CD14-positive monocyte (primary cell): ENCODE measurements at regions not wholly inside any gene's neighbourhood (a gene's known extent, or its start where the extent isn't known, plus 50 kb on each side); places are given as distances from the start of the nearest gene placed in this dataset.

Experiments used
- DNase-seq, 3 donors: peaks; one replicate each; pipeline ENCODE4 v3.0.0-alpha.2; 2011 to 2022
- H2AFZ ChIP-seq: 2 replicates; pipeline ENCODE4 v1.6.0; 2012; ENCODE audit warnings: mild to moderate bottlenecking, low read depth, low read length, inconsistent platforms; ENCODE audit not compliant: insufficient read depth, poor library complexity, severe bottlenecking
- H3K27ac ChIP-seq, 2 donors: 1 replicate in 1 of 2; 2 replicates in 1 of 2; pipeline ENCODE4 v1.5.1; 2012 to 2013; ENCODE audit warnings: low read length in 2 of 2, control low read depth in 1 of 2, inconsistent platforms in 1 of 2, low read depth in 1 of 2, mild to moderate bottlenecking in 1 of 2
- H3K27me3 ChIP-seq, 2 donors: one replicate each; pipeline versions ENCODE4 v1.6.0 to v1.6.1; 2011 to 2013; ENCODE audit warnings: low read length in 2 of 2; ENCODE audit not compliant: control insufficient read depth in 2 of 2, insufficient read depth in 2 of 2
- H3K36me3 ChIP-seq, 2 donors: replicated peaks in 1 of 2; 1 replicate in 1 of 2; 2 replicates in 1 of 2; pipeline versions ENCODE4 v1.5.1 to v1.6.1; 2012 to 2013; ENCODE audit warnings: low read length in 2 of 2, control low read depth in 1 of 2, inconsistent platforms in 1 of 2, mild to moderate bottlenecking in 1 of 2; ENCODE audit not compliant: insufficient read depth in 2 of 2, control insufficient read depth in 1 of 2
- H3K4me1 ChIP-seq, 2 donors: 1 replicate in 1 of 2; 2 replicates in 1 of 2; pipeline versions ENCODE4 v1.5.1 to v1.6.1; 2012 to 2013; ENCODE audit warnings: low read length in 2 of 2, control low read depth in 1 of 2, inconsistent platforms in 1 of 2, mild to moderate bottlenecking in 1 of 2, moderate library complexity in 1 of 2; ENCODE audit not compliant: insufficient read depth in 2 of 2, control insufficient read depth in 1 of 2
- H3K4me2 ChIP-seq: replicated peaks from 2 replicates; pipeline ENCODE3; 2012; ENCODE audit warnings: low read length, moderate library complexity, mild to moderate bottlenecking; ENCODE audit not compliant: poor library complexity, severe bottlenecking; ENCODE audit errors: extremely low read depth
- H3K4me3 ChIP-seq, 3 experiments: fragments of 200-600 bp in 1 of 3; sonication (generic) in 1 of 3; replicated peaks in 1 of 3; 1 replicate in 2 of 3; 2 replicates in 1 of 3; pipeline ENCODE4 v1.5.1; 2011 to 2013; ENCODE audit warnings: low read length in 3 of 3, mild to moderate bottlenecking in 3 of 3, control low read depth in 2 of 3, low read depth in 2 of 3, inconsistent platforms in 1 of 3, moderate library complexity in 1 of 3
- H3K79me2 ChIP-seq: 2 replicates; pipeline ENCODE4 v1.6.0; 2012; ENCODE audit warnings: mild to moderate bottlenecking, control low read depth, inconsistent platforms, low read length, moderate library complexity; ENCODE audit not compliant: insufficient read depth
- H3K9ac ChIP-seq: 2 replicates; pipeline ENCODE4 v1.6.0; 2017; ENCODE audit warnings: low read length, mild to moderate bottlenecking; ENCODE audit not compliant: insufficient read depth, poor library complexity, severe bottlenecking
- H3K9me3 ChIP-seq, 2 donors: replicated peaks in 1 of 2; 1 replicate in 1 of 2; 2 replicates in 1 of 2; pipeline versions ENCODE4 v1.5.1 to v1.6.1; 2012 to 2013; ENCODE audit warnings: low read length in 2 of 2, control low read depth in 1 of 2; ENCODE audit not compliant: control insufficient read depth in 1 of 2, insufficient read depth in 1 of 2
- H4K20me1 ChIP-seq: 2 replicates; pipeline ENCODE4 v1.6.0; 2012; ENCODE audit warnings: mild to moderate bottlenecking, low read length, control low read depth, moderate library complexity; ENCODE audit not compliant: insufficient read depth
- H3K27ac Mint-ChIP-seq, 7 donors: one replicate each; pipeline ENCODE4 v1.8.0; 2020; ENCODE audit warnings: mild to moderate bottlenecking in 7 of 7, mixed read lengths in 7 of 7, moderate library complexity in 6 of 7, inconsistent platforms in 2 of 7
- H3K27me3 Mint-ChIP-seq, 3 donors: one replicate each; pipeline ENCODE4 v1.8.0; 2021 to 2022; ENCODE audit warnings: low read depth in 3 of 3, mild to moderate bottlenecking in 3 of 3, mixed read lengths in 3 of 3, moderate library complexity in 3 of 3, inconsistent platforms in 1 of 3
- H3K36me3 Mint-ChIP-seq, 2 donors: one replicate each; pipeline ENCODE4 v1.8.0; 2020; ENCODE audit warnings: mixed read lengths in 2 of 2, inconsistent platforms in 1 of 2, mild to moderate bottlenecking in 1 of 2
- H3K4me1 Mint-ChIP-seq: one replicate; pipeline ENCODE4 v1.8.0; 2020; ENCODE audit warnings: mild to moderate bottlenecking, mixed read lengths
- H3K4me3 Mint-ChIP-seq, 2 donors: one replicate each; pipeline ENCODE4 v1.8.0; 2020; ENCODE audit warnings: mild to moderate bottlenecking in 2 of 2, mixed read lengths in 2 of 2, moderate library complexity in 1 of 2
- H3K9me3 Mint-ChIP-seq, 7 donors: one replicate each; pipeline ENCODE4 v1.8.0; 2020 to 2022; ENCODE audit warnings: mixed read lengths in 7 of 7, mild to moderate bottlenecking in 6 of 7, moderate library complexity in 6 of 7, inconsistent platforms in 2 of 7
- WGBS: methylation state at CpG from one replicate; pipeline ENCODE4 v1.1.5; 2013; ENCODE audit warnings: missing lambda C conversion rate; ENCODE audit not compliant: insufficient coverage; 5-methylcytosine and 5-hydroxymethylcytosine counted together
- intact Hi-C, 2 donors: fragments of 100-400 bp; cut with micrococcal nuclease; formaldehyde crosslinking; loops; one replicate each; pipeline versions ENCODE4 v1.15.0 to v1.15.1; 2023
- TF ChIP-seq, protein P1 (sequence below): fragments of 200-600 bp; IDR thresholded peaks from one replicate; pipeline ENCODE4 v1.8.0; 2022; ENCODE audit warnings: antibody characterized with exemption, mild to moderate bottlenecking

DNA sequence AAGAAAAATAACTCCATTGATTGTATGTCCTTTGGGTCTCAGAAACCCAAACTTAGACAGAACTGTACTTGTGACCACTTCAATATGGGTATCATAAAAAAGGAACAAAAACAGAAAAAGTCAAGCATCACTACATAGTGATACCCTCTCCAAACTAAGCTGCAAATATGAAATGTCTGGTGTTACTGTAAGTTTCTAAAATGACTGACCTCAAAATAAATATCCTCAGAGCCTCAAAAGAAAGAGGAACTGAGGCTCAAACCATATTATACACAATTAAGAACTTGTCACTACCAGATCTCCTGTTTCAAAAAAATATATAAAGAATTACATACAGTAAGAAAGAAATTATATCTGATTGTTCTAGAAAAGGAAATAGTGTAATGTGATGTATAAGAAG is 787.9 kb upstream of the KLHL1 start:
- intact Hi-C loops, result no loop called here
- no peaks in the 10 kb centered on the region for H3K27me3 ChIP-seq
- no peak overlapping the region for H3K27ac ChIP-seq
- DNase-seq, result no peak
- Mint-ChIP-seq H3K27me3 (no peaks in the 10 kb centered on the region), H3K36me3 (no peaks in the 10 kb centered on the region), H3K4me3 (no peak overlapping the region), H3K4me1 (no peaks in the 10 kb centered on the region), H3K27ac (no peak overlapping the region), H3K9me3 (peaks cover 0 to 2% (median 0%) of the 10 kb centered on the region in 7 donors)
- H3K4me1 ChIP-seq, result no peaks in the 10 kb centered on the region
- no peaks in the 10 kb centered on the region for H3K79me2 ChIP-seq
- H3K36me3 ChIP-seq, result no peaks in the 10 kb centered on the region
- TF ChIP-seq, protein P1, sequence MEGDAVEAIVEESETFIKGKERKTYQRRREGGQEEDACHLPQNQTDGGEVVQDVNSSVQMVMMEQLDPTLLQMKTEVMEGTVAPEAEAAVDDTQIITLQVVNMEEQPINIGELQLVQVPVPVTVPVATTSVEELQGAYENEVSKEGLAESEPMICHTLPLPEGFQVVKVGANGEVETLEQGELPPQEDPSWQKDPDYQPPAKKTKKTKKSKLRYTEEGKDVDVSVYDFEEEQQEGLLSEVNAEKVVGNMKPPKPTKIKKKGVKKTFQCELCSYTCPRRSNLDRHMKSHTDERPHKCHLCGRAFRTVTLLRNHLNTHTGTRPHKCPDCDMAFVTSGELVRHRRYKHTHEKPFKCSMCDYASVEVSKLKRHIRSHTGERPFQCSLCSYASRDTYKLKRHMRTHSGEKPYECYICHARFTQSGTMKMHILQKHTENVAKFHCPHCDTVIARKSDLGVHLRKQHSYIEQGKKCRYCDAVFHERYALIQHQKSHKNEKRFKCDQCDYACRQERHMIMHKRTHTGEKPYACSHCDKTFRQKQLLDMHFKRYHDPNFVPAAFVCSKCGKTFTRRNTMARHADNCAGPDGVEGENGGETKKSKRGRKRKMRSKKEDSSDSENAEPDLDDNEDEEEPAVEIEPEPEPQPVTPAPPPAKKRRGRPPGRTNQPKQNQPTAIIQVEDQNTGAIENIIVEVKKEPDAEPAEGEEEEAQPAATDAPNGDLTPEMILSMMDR, result no peak
- H3K9ac ChIP-seq, result no peak overlapping the region
- no peaks in the 10 kb centered on the region for H4K20me1 ChIP-seq
- H2AFZ ChIP-seq, result no peak overlapping the region
- no peaks in the 10 kb centered on the region for H3K9me3 ChIP-seq
- H3K4me3 ChIP-seq, result no peak overlapping the region
- no peak overlapping the region for H3K4me2 ChIP-seq

DNA sequence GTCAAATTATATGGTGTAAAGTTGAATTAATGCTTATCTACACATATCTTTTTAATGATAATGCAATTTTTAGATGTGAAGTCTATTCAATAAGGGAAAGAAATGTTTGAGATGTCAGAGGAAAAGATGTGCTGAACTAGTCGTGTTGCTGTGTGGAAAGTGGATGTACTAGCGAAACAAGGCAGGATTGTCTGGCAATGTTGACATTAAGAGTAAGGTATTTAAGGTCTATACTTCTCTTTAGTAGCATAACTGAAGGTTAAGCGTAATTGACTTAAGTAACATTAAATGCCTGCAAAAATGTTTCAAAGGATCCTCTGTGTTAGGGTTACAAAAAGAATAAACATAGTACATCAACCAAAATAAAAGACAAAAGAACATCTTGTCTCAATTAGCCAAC is 787.3 kb upstream of the KLHL1 start:
- no peak overlapping the region for H3K4me2 ChIP-seq
- intact Hi-C loops, result no loop called here
- no peaks in the 10 kb centered on the region for H3K27me3 Mint-ChIP-seq
- H3K4me3 ChIP-seq, result no peak overlapping the region
- no peak for DNase-seq
- no peaks in the 10 kb centered on the region for H3K4me1 Mint-ChIP-seq
- no peak overlapping the region for H3K4me3 Mint-ChIP-seq
- peaks cover 0 to 2% (median 0%) of the 10 kb centered on the region in 7 donors for H3K9me3 Mint-ChIP-seq
- H3K9ac ChIP-seq, result no peak overlapping the region
- no peak overlapping the region for H3K27ac Mint-ChIP-seq
- H3K36me3 ChIP-seq, result no peaks in the 10 kb centered on the region
- no peaks in the 10 kb centered on the region for H3K36me3 Mint-ChIP-seq
- no peak overlapping the region for H3K27ac ChIP-seq
- H3K79me2 ChIP-seq, result no peaks in the 10 kb centered on the region
- no peaks in the 10 kb centered on the region for H3K4me1 ChIP-seq
- no peaks in the 10 kb centered on the region for H3K9me3 ChIP-seq
- TF ChIP-seq, protein P1, result no peak
- H2AFZ ChIP-seq, result no peak overlapping the region
- no peaks in the 10 kb centered on the region for H3K27me3 ChIP-seq
- 94% methylated on average over 2 of the region's 3 CpGs for WGBS
- H4K20me1 ChIP-seq, result no peaks in the 10 kb centered on the region
